ENCODE measurements at regions not wholly inside any gene's neighbourhood (a gene's known extent, or its start where the extent isn't known, plus 50 kb on each side); places are given as distances from the start of the nearest gene placed in this dataset.

DNA sequence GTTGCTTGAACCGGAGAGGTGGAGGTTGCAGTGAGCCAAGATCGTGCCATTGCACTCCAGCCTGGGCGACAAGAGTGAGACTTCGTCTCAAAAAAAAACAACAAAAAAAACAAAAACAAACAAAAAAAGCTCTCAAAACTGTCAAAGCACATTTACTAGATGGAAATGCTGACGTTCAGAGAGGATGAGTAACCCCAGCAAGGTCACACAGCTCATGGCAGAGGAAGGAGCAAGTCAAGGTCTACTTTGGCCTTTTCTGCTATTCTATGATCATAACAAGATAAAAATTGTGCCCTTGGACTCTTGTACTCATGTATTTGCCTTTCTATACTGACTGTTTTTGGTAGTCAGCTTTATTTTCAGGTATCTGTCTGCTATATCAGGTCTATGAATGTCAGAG lies 109.5 kb downstream of the ARL6IP6 start:
- no peaks in the 10 kb centered on the region for H3K27me3 ChIP-seq
- H3K27ac ChIP-seq = no peak overlapping the region
- DNase-seq = no peak
- H3K36me3 ChIP-seq = no peaks in the 10 kb centered on the region
- no peak overlapping the region for H3K4me3 ChIP-seq
- H3K9me3 ChIP-seq (replicated peaks) = no peaks in the 10 kb centered on the region
- no peaks in the 10 kb centered on the region for H3K4me1 ChIP-seq

DNA sequence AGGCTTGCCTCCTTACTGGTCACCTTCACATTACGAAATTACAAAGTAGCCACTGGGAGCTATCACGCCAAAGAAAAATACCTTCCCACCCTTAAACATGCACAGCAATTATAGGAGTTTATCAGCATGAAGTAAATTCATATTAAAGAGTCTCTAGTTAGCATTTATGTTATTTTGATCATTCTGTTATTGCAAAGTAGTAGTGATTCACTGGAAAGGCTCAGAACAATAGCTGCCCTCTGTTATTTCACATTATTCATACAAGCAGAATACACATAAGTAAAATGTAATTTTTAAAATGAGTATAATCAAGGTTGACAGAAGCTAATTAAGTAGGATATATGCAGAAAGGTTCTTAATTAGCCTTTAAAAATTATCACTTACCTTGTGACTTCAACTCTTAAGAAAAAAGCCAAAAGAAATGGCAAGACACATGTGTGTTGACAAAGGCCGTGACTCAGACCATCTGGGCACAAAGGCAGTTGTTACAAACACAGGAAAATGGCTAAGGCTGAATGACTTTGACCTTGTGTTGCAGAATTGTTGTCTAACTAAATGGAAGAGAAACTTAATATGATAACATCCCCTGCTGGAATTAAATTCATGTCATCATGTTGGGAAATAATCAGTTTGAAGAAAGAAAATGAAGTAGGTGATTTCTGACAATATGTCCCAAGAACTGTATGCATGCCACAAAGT lies 108.3 kb downstream of the ARL6IP6 start:
- Histone ChIP-seq H3K4me3 (no peak overlapping the region), H3K9me3 (replicated peaks) (no peaks in the 10 kb centered on the region), H3K27ac (no peak overlapping the region), H3K36me3 (no peaks in the 10 kb centered on the region), H3K4me1 (no peaks in the 10 kb centered on the region), H3K27me3 (no peaks in the 10 kb centered on the region)
- DNase-seq = no peak

DNA sequence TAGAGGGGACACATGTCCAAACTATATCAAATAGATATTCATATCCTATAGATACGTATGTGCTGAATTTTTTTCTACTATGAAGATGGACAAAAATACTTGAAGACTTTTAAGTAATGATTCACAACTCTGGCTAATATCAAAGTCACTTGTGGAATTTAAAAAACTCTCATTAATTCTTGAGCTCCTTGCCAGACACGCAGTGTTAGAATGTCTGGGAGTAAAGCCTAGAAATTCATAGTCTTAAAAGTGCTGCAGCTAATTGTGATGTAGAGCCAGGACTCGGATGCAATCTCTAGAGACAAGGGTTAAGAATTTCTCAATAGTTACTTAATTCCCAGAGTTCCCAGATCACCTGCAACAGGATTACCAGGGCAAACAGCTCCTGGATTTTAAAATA lies 107.4 kb downstream of the ARL6IP6 start:
- no peak for DNase-seq
- H3K36me3 ChIP-seq = no peaks in the 10 kb centered on the region
- no peak overlapping the region for H3K4me3 ChIP-seq
- no peaks in the 10 kb centered on the region for H3K9me3 ChIP-seq (replicated peaks)
- H3K27ac ChIP-seq = no peak overlapping the region
- H3K4me1 ChIP-seq = no peaks in the 10 kb centered on the region
- H3K27me3 ChIP-seq = no peaks in the 10 kb centered on the region

DNA sequence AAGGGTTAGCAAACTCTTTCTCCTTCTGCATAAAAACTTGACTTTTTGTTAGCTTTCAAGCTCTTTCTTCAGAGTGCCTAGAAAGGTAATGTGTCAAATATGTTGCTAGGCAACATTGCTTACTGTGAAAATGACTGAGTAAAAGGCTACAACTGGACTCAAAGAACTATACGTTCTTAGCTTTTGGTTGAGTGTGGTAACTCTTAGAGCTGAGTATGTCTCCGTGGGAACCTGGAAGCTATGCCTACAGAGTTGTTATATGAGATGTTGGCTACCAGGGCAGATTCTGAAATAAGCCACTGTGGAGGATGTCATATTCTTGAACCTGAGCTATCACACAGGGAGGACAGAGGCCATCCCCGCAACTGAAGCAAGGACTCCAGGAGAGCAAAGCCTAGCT lies 105.5 kb downstream of the ARL6IP6 start:
- H3K4me3 ChIP-seq = no peak overlapping the region
- no peak for DNase-seq
- no peaks in the 10 kb centered on the region for H3K4me1 ChIP-seq
- H3K9me3 ChIP-seq (replicated peaks) = no peaks in the 10 kb centered on the region
- no peak overlapping the region for H3K27ac ChIP-seq
- H3K36me3 ChIP-seq = no peaks in the 10 kb centered on the region
- no peaks in the 10 kb centered on the region for H3K27me3 ChIP-seq

DNA sequence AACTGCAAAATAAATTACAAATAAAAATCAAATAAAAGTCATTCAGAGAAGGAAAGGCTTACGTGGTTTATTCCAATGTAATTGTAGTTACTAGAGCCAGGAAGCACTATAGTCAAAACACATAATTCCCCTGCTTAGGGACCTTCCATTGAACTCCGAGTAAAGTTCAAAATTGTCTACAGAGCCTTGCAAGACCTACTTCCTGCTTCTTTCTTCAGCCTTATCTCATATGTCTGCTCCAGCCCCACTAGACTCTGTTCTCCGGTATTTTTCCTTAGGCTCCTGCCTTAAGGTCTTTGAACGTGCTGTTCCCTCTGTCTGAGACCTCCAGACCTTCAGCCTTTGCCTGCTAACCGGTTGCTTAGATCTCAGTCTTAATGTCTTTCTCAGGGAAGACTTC lies 104.3 kb downstream of the ARL6IP6 start:
- H3K4me3 ChIP-seq = no peak overlapping the region
- H3K27me3 ChIP-seq = no peaks in the 10 kb centered on the region
- no peak overlapping the region for H3K27ac ChIP-seq
- H3K4me1 ChIP-seq = no peaks in the 10 kb centered on the region
- H3K36me3 ChIP-seq = no peaks in the 10 kb centered on the region
- H3K9me3 ChIP-seq (replicated peaks) = no peaks in the 10 kb centered on the region
- DNase-seq = no peak

DNA sequence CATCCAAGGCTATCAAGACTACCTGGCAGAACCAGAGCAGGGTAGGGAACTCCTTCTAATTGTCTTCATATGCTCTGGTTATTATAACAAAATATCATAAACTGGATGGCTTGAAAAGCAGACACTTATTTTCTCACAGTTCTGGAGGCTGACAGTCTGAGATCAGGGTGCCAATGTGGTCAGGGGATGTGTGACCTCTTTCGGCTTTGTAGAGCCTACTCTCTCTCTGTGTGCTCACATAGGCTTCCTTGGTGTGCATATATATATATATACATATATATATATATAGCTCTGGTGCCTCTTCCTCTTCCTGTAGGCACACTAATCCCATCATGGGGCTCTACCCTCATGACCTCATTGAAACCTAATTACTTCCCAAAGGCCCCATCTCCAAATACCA lies 101.6 kb downstream of the ARL6IP6 start:
- no peak for DNase-seq
- Histone ChIP-seq H3K4me3 (no peak overlapping the region), H3K9me3 (replicated peaks) (no peaks in the 10 kb centered on the region), H3K4me1 (no peaks in the 10 kb centered on the region), H3K36me3 (no peaks in the 10 kb centered on the region), H3K27me3 (no peaks in the 10 kb centered on the region), H3K27ac (no peak overlapping the region)

DNA sequence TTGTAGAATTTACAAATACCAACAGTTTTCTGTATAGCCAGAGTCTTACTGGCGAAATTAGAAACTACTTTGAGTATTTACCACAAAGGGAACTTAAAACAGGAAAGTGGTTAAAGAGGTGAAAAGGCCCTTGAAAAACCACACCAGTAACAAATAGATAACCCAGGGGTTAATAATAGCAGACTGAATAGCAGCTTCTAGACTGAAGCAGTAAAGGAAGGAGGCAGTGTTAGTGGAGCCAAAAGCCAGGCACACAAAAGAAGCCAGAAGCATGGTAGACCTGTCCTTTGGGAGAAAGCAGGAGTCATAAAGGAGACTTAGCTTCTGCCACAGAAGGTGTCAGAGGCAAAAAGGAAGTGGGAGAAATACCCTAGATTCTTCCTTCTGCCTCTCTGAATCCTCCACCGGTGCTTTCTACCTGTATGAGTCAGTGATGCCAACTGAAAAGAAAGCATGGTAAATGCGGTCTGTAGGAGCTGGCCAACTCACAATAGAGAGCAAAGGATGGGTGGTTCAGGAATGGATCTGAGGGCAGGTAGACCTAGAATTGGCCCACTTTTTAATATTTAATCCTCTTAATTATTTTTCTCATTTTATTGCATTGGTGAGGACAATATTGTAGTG lies 97.3 kb downstream of the ARL6IP6 start:
- H3K27ac ChIP-seq = no peak overlapping the region
- no peaks in the 10 kb centered on the region for H3K4me1 ChIP-seq
- H3K27me3 ChIP-seq = no peaks in the 10 kb centered on the region
- H3K36me3 ChIP-seq = no peaks in the 10 kb centered on the region
- no peak for DNase-seq
- peaks cover 5% of the 10 kb centered on the region; the same call in 1 of the 2 replicates for H3K9me3 ChIP-seq (replicated peaks)
- no peak overlapping the region for H3K4me3 ChIP-seq

DNA sequence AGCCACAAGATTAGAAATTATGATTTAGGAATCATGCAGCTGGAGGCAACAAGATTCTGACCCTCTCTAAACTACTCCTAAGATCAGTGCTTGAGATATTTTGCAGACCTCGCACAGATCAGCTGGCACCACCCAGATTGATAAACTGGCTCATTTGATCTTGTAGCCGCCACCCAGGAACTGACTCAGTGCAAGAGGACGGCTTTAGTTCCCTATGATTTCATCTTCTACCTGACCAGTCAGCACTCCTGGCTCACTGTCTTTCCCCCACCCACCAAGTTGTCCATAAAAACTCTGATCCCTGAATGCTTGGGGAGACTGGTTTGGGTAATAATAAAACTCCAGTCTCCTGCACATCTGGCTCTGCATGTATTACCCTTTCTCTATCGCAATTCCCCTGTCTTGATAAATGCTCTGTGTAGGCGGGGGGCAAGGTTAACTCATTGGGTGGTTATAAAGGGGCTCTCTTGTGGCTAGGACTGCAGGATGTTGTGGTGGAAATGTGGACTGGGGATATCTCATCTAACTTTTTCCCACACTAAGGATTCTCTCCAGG lies 96.1 kb downstream of the ARL6IP6 start:
- peaks cover 5% of the 10 kb centered on the region; the same call in 1 of the 2 replicates for H3K9me3 ChIP-seq (replicated peaks)
- H3K4me3 ChIP-seq = no peak overlapping the region
- DNase-seq = no peak
- H3K27me3 ChIP-seq = no peaks in the 10 kb centered on the region
- no peaks in the 10 kb centered on the region for H3K4me1 ChIP-seq
- H3K27ac ChIP-seq = no peak overlapping the region
- H3K36me3 ChIP-seq = no peaks in the 10 kb centered on the region

DNA sequence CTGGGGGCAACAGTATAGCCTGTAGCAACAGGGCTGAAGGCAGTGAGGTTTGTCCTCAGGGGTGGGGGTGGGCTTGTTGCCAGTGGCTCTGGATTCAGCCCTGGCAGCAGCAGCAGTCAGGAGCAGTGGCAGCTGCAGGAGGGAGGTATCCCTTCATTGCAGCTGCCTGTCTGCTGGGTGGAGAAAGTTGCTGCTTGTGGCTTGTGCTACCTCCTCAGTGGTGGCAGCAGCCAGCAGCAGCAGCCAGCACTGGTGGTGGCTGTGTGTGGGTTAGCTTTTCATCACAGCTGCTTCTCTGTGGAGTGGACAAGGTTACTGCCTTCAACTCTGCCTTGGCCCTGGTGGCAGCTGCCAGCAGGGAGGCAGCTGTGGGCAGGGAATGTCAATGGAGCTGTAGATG lies 94.9 kb downstream of the ARL6IP6 start:
- H3K4me3 ChIP-seq = no peak overlapping the region
- no peaks in the 10 kb centered on the region for H3K27me3 ChIP-seq
- peak; percentile 44 to 50 for DNase-seq
- H3K36me3 ChIP-seq = no peaks in the 10 kb centered on the region
- no peaks in the 10 kb centered on the region for H3K4me1 ChIP-seq
- no peak overlapping the region for H3K27ac ChIP-seq
- H3K9me3 ChIP-seq (replicated peaks) = peaks cover 5% of the 10 kb centered on the region; the same call in 1 of the 2 replicates

All from SJCRH30 (cell line).